AG10803 (cell line): ENCODE measurements at regions not wholly inside any gene's neighbourhood (a gene's known extent, or its start where the extent isn't known, plus 50 kb on each side); places are given as distances from the start of the nearest gene placed in this dataset.

Experiments
- DNase-seq: peaks from one replicate; pipeline ENCODE4 v3.0.0; 2010; ENCODE audit warnings: low read depth
- H3K4me3 ChIP-seq: 2 replicates; pipeline ENCODE4 v1.5.1; 2011; ENCODE audit warnings: mild to moderate bottlenecking, low read length, control low read depth
- TF ChIP-seq, protein P1 (sequence below): conservative IDR thresholded peaks from 2 replicates; pipeline ENCODE4 v1.5.1; 2011; ENCODE audit warnings: mild to moderate bottlenecking, low read length, control low read depth, inconsistent platforms

DNA sequence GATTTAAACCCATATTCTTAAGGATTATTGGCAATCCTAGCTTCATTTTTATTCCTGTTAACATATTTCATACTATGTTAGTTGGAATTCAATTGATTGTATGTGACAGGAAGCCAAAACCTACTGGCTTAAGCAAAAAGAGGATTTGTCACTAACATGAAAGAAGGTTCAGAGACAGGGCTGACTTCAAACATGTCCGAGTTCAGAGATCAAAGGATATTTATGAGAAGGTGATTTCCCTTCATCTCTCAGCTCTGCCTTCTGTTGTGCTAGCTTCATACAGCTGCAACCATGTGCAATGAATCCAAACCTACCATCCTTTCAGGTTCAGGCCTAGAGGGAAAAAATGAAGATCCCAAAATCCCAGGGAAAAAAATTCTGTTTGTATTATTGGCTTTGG, 349.7 kb downstream of the ATP23 start:
- no peak for DNase-seq
- TF ChIP-seq, protein P1, sequence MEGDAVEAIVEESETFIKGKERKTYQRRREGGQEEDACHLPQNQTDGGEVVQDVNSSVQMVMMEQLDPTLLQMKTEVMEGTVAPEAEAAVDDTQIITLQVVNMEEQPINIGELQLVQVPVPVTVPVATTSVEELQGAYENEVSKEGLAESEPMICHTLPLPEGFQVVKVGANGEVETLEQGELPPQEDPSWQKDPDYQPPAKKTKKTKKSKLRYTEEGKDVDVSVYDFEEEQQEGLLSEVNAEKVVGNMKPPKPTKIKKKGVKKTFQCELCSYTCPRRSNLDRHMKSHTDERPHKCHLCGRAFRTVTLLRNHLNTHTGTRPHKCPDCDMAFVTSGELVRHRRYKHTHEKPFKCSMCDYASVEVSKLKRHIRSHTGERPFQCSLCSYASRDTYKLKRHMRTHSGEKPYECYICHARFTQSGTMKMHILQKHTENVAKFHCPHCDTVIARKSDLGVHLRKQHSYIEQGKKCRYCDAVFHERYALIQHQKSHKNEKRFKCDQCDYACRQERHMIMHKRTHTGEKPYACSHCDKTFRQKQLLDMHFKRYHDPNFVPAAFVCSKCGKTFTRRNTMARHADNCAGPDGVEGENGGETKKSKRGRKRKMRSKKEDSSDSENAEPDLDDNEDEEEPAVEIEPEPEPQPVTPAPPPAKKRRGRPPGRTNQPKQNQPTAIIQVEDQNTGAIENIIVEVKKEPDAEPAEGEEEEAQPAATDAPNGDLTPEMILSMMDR = no peak
- H3K4me3 ChIP-seq = no peak overlapping the region

DNA sequence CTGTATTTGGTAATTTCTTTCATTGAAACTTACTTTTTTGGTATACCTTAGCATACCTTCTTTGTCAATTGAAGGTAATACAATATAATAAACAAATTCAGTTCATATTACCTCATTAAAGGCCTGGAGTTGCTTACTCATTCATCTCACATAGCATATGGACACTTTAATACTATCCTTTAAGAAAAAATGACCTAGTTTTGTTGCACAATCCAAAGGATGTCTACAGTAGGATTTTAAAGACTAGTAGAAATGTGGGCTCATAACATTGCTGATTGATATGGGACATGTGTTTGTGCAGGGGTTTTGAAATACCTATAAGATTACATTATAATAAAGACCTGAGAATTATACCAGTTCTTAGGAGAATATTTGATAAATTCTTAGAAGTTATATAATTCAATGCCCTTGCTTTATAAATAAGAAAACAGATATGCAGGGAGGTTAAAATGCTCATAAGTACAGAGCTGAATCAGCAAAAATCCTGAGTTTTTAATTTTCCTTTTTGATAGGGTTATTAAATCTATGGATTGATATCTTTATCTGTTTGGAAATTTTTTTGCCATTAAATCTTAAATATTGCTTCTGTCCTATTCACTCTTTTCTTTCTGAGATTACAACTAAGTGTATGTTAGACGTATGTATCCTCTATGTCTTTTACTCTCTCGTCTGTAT, 352.1 kb downstream of the ATP23 start:
- DNase-seq = no peak
- no peak overlapping the region for H3K4me3 ChIP-seq
- TF ChIP-seq, protein P1 = no peak

GRCh38 chr12:58295268-58295667, 353.9 kb downstream of the ATP23 start:
- no peak for DNase-seq
- H3K4me3 ChIP-seq = no peak overlapping the region
- TF ChIP-seq, protein P1 = no peak

DNA sequence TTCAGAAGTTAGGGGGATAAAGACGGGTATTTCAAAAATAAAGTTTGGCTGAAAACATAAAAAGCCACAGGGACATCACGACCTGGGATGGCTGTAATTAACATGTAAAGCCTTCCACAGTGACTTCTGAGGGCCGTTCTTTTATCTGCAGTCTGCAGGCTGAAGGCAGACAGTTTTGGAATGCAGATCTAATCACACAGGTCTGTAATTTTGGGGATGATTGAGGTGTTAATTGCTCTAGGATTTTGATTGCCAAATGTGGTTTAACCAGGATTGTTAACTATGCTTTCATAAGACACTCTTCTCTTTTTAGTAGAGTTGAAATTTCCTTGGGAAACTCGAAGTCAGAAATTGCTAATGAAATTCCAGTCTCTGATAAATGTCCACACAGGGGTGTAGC, 355.5 kb downstream of the ATP23 start:
- H3K4me3 ChIP-seq = no peak overlapping the region
- peak; percentile 18 for DNase-seq
- TF ChIP-seq, protein P1 = no peak

DNA sequence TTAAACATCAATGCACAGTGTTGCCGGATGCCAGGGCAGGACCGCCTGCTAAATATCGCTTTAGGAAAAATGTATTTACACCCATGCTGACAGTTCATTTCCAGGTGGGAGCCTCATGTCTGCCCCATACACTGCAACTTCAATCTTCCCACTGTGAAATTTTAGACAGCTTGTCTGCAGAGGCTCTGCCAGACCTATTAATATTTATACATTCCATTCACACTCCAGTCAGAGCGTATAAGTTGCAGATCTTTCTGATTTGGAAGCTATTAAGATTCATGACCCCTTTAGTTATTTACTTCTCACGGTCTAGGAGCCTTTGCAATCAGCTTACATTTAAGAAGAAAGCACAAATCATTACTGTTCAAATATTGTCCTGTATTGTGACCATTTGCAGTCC, 357.4 kb downstream of the ATP23 start:
- no peak for DNase-seq
- H3K4me3 ChIP-seq = no peak overlapping the region
- TF ChIP-seq, protein P1 = no peak

- H3K4me3 ChIP-seq = no peak overlapping the region
- TF ChIP-seq, protein P1 = no peak
- no peak for DNase-seq
Measured at GRCh38 chr12:58299371-58299770, 358.0 kb downstream of the ATP23 start.

- no peak for DNase-seq
- no peak overlapping the region for H3K4me3 ChIP-seq
- TF ChIP-seq, protein P1 = no peak
Measured at GRCh38 chr12:58301038-58301729, 359.8 kb downstream of the ATP23 start.
